Prostate gland (tissue), 2 donors: ENCODE measurements at regions not wholly inside any gene's neighbourhood (a gene's known extent, or its start where the extent isn't known, plus 50 kb on each side); places are given as distances from the start of the nearest gene placed in this dataset.

Experiments used
- DNase-seq: peaks from one replicate; pipeline ENCODE4 v3.0.0-alpha.2; 2019; ENCODE audit warnings: low spot score
- H3K27ac ChIP-seq, 2 donors: fragments of 200-600 bp; sonication (generic); 2 replicates each; pipeline ENCODE4 v1.5.1; 2017 to 2019
- H3K27me3 ChIP-seq: fragments of 200-600 bp; sonication (generic); replicated peaks from 2 replicates; pipeline ENCODE4 v1.5.1; 2019; ENCODE audit not compliant: insufficient read depth
- H3K36me3 ChIP-seq, 2 donors: fragments of 200-600 bp; sonication (generic); 1 replicate in 1 of 2; 2 replicates in 1 of 2; pipeline versions ENCODE4 v1.5.1 to v1.8.1; 2017 to 2019
- H3K4me1 ChIP-seq: fragments of 200-600 bp; sonication (generic); replicated peaks from 2 replicates; pipeline ENCODE4 v1.5.1; 2019
- H3K4me3 ChIP-seq, 2 donors: fragments of 200-600 bp; sonication (generic); 2 replicates each; pipeline ENCODE4 v1.5.1; 2017 to 2019
- H3K9me3 ChIP-seq: fragments of 200-600 bp; sonication (generic); 2 replicates; pipeline ENCODE4 v1.5.1; 2017
- POLR2A ChIP-seq: fragments of 450-650 bp; IDR thresholded peaks from one replicate; pipeline ENCODE4 v1.6.1; 2016; ENCODE audit warnings: antibody characterized with exemption, mild to moderate bottlenecking
- POLR2AphosphoS5 ChIP-seq: sonication (generic); formaldehyde crosslinking; IDR thresholded peaks from one replicate; pipeline ENCODE4 v1.6.1; 2017; ENCODE audit warnings: antibody characterized with exemption
- WGBS: methylation state at CpG from one replicate; pipeline ENCODE4 v1.1.5; 2018; 5-methylcytosine and 5-hydroxymethylcytosine counted together
- intact Hi-C: fragments of 100-400 bp; cut with DNase I; formaldehyde crosslinking; loops from one replicate; pipeline ENCODE4 v1.14.2; 2022
- TF ChIP-seq, protein P1 (sequence below), 4 experiments: fragments of 200-600 bp in 2 of 4; fragments of 450-650 bp in 2 of 4; sonication (generic) in 2 of 4; IDR thresholded peaks; 1 replicate in 3 of 4; 2 replicates in 1 of 4; pipeline ENCODE4 v1.5.1; 2016 to 2019; ENCODE audit warnings: antibody characterized with exemption in 4 of 4, mild to moderate bottlenecking in 2 of 4, moderate library complexity in 2 of 4

DNA sequence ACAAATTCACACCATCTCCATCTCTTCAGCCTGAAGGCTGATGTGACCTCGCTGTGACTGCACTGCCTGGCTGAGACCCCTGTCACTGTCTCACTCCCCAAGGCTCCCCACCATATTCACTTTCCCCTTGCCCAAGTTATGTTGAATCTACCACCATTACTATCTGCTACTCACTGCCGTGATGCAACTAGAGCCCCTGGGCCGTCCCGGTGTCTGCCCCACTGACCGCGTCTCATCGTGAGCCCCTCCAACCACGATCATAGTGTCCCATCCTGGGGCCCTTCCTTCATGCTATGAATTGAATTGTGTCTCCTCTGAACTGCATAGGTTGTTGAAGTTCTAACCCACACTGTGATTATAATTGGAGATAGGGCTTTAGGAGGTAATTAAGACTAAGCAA is 71.9 kb upstream of the CHST15 start:
- Histone ChIP-seq H3K4me1 (no peaks in the 10 kb centered on the region), H3K27ac (no peak overlapping the region), H3K4me3 (no peak overlapping the region), H3K9me3 (no peaks in the 10 kb centered on the region), H3K36me3 (no peaks in the 10 kb centered on the region), H3K27me3 (no peaks in the 10 kb centered on the region)
- TF ChIP-seq POLR2A (no peak), POLR2AphosphoS5 (no peak)
- TF ChIP-seq, protein P1, sequence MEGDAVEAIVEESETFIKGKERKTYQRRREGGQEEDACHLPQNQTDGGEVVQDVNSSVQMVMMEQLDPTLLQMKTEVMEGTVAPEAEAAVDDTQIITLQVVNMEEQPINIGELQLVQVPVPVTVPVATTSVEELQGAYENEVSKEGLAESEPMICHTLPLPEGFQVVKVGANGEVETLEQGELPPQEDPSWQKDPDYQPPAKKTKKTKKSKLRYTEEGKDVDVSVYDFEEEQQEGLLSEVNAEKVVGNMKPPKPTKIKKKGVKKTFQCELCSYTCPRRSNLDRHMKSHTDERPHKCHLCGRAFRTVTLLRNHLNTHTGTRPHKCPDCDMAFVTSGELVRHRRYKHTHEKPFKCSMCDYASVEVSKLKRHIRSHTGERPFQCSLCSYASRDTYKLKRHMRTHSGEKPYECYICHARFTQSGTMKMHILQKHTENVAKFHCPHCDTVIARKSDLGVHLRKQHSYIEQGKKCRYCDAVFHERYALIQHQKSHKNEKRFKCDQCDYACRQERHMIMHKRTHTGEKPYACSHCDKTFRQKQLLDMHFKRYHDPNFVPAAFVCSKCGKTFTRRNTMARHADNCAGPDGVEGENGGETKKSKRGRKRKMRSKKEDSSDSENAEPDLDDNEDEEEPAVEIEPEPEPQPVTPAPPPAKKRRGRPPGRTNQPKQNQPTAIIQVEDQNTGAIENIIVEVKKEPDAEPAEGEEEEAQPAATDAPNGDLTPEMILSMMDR (IDR thresholded peaks at IDR 0.05) = no peak
- DNase-seq = no peak
- intact Hi-C loops = no loop called here
- 97% methylated on average over 8 of the region's 8 CpGs for WGBS

DNA sequence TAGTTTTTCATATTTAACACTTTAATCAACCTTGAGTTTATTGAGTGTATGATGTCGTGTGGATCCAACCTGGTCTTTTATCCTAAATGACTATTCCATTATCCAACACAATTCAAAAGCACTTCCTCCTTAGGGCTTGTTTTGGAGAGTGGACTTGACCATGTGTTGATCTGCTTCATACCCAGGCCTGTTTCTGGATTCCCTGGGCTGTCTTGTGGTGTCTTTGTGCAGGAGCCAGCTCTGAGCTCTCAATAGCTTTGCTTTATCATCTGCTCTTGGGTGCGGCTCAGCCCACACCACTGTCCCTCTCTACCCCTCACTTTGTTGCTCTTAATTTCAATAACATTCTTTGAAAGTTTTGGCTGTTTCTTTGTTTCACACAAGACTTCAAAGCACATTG is 70.9 kb upstream of the CHST15 start:
- H3K27me3 ChIP-seq = no peaks in the 10 kb centered on the region
- intact Hi-C loops = no loop called here
- no peak overlapping the region for H3K4me3 ChIP-seq
- DNase-seq = no peak
- H3K4me1 ChIP-seq = no peaks in the 10 kb centered on the region
- 83% methylated on average over 2 of the region's 2 CpGs for WGBS
- no peak overlapping the region for H3K27ac ChIP-seq
- H3K9me3 ChIP-seq = no peaks in the 10 kb centered on the region
- TF ChIP-seq, protein P1 (IDR thresholded peaks at IDR 0.05) = no peak
- TF ChIP-seq POLR2A (no peak), POLR2AphosphoS5 (no peak)
- H3K36me3 ChIP-seq = no peaks in the 10 kb centered on the region

DNA sequence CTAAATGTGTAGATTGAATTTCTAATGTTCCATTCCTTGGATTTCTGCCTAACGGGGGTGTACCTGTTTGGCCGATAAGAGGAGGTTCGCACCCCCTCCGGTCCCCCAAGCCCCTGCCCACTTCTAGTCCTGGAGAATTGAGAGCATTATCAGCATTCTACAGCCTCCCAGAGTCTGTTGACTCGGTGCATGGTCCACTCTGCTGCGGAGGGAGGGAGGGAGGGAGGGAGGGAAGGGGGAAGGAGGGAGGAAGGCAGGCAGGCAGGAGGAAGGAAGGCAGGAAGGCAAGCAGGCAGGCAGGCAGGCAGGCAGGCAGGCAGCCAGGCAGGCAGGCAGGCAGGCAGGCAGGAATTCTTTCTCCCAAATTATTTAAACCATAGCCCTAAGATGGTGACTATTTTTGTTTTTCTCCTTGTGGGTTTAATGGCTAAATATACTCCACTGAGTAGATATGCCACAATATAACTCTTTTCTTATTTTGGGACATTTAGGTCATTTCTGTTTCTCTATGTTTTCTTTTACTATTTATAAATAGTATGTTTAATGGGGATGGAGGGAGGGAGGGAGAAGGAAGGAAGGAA is 69.5 kb upstream of the CHST15 start:
- H3K9me3 ChIP-seq = no peaks in the 10 kb centered on the region
- H3K36me3 ChIP-seq = no peaks in the 10 kb centered on the region
- 84% methylated on average over 6 of the region's 6 CpGs for WGBS
- DNase-seq = no peak
- intact Hi-C loops = no loop called here
- H3K27me3 ChIP-seq = no peaks in the 10 kb centered on the region
- no peak overlapping the region for H3K4me3 ChIP-seq
- TF ChIP-seq, protein P1 (IDR thresholded peaks at IDR 0.05) = no peak
- TF ChIP-seq POLR2AphosphoS5 (no peak), POLR2A (no peak)
- H3K4me1 ChIP-seq = no peaks in the 10 kb centered on the region
- H3K27ac ChIP-seq = no peak overlapping the region

DNA sequence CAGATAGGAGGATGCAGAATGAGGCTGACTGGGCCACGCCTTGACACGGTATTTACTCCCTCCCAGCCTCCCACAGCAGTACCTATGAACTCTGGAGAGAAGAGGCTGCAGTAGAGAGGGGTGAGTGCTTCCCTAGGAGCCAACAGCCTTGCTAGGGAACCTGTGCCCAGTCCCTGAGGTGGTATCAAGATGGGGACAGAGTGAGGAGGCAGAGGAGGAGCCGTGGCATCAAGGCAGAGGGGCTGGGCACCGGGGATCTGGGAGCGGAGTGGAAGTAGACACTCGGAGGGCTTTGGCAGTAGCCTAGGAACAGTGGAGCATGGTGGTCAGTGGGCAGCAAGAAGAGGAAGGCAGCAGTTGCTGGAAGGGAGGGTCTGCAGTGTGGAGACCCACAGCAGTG is 68.7 kb upstream of the CHST15 start:
- intact Hi-C loops = no loop called here
- WGBS = 92% methylated on average over 6 of the region's 6 CpGs
- Histone ChIP-seq H3K36me3 (no peaks in the 10 kb centered on the region), H3K9me3 (no peaks in the 10 kb centered on the region), H3K27ac (no peak overlapping the region), H3K27me3 (no peaks in the 10 kb centered on the region), H3K4me1 (no peaks in the 10 kb centered on the region), H3K4me3 (no peak overlapping the region)
- TF ChIP-seq, protein P1 (IDR thresholded peaks at IDR 0.05) = no peak
- DNase-seq = no peak

DNA sequence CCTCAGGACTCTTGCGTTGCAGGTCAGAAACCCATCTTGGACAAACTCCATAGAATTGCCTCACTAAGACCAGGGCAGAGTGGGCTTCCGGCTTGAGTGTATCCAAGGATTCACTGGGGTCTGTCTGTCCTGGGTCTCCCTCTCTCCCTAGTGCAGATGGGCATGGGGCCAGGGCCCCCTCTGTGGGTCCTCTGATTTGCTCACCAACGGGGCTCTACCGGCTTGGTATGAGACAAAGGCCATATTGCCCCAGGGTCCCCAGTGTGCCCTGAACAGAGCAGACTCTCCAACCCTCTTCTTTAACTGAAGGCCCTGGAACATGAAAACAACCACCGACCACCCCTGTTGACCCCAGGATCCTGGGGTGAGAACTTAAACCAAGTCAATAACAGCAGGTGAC is 68.2 kb upstream of the CHST15 start:
- 73% methylated on average over 5 of the region's 5 CpGs for WGBS
- no peaks in the 10 kb centered on the region for H3K36me3 ChIP-seq
- intact Hi-C loops = no loop called here

More for the DNA sequence above, 68.2 kb upstream of the CHST15 start:
- no peak for DNase-seq
- H3K4me1 ChIP-seq = no peaks in the 10 kb centered on the region
- no peaks in the 10 kb centered on the region for H3K9me3 ChIP-seq
- no peak overlapping the region for H3K4me3 ChIP-seq
- no peaks in the 10 kb centered on the region for H3K27me3 ChIP-seq
- no peak overlapping the region for H3K27ac ChIP-seq
- TF ChIP-seq, protein P1 (IDR thresholded peaks at IDR 0.05) = no peak
- TF ChIP-seq POLR2A = no peak
